ENCODE measurements at regions not wholly inside any gene's neighbourhood (a gene's known extent, or its start where the extent isn't known, plus 50 kb on each side); places are given as distances from the start of the nearest gene placed in this dataset.

- TF ChIP-seq CTCF (IDR thresholded peaks at IDR 0.05), result no peak
- H3K27me3 Mint-ChIP-seq, result no peaks in the 10 kb centered on the region
- H3K36me3 Mint-ChIP-seq (ENCODE audit: low read depth), result no peaks in the 10 kb centered on the region
- ChIA-PET POLR2A (no interaction called here), CTCF (no interaction called here)
- H3K4me3 Mint-ChIP-seq, result no peak overlapping the region
- ATAC-seq, result no peak
- no peaks in the 10 kb centered on the region for H3K9me3 Mint-ChIP-seq
- no peak for DNase-seq
- H3K4me1 Mint-ChIP-seq (ENCODE audit: low read depth), result no peaks in the 10 kb centered on the region
- intact Hi-C loops (cut with micrococcal nuclease), result no loop called here
- no peak overlapping the region for H3K27ac Mint-ChIP-seq
These were observed 652.6 kb downstream of the METTL15 start for GRCh38 chr11:28760676-28761390.

GRCh38 chr11:28759311-28759710 is 651.1 kb downstream of the METTL15 start:
- TF ChIP-seq CTCF (IDR thresholded peaks at IDR 0.05), result no peak
- H3K27ac Mint-ChIP-seq, result no peak overlapping the region
- no peaks in the 10 kb centered on the region for H3K36me3 Mint-ChIP-seq (ENCODE audit: low read depth)
- H3K4me3 Mint-ChIP-seq, result no peak overlapping the region
- peaks cover 3% of the 10 kb centered on the region for H3K9me3 Mint-ChIP-seq
- no peaks in the 10 kb centered on the region for H3K4me1 Mint-ChIP-seq (ENCODE audit: low read depth)
- no peak for ATAC-seq
- intact Hi-C loops (cut with micrococcal nuclease), result no loop called here
- DNase-seq, result no peak
- H3K27me3 Mint-ChIP-seq, result no peaks in the 10 kb centered on the region
- CTCF ChIA-PET, result no interaction called here
- POLR2A ChIA-PET, result no interaction called here

GRCh38 chr11:28757725-28758515 is 649.7 kb downstream of the METTL15 start:
- ChIA-PET POLR2A (no interaction called here), CTCF (no interaction called here)
- no peak for ATAC-seq
- Mint-ChIP-seq H3K27me3 (no peaks in the 10 kb centered on the region), H3K9me3 (peaks cover 6% of the 10 kb centered on the region), H3K27ac (no peak overlapping the region), H3K36me3 (ENCODE audit: low read depth) (no peaks in the 10 kb centered on the region), H3K4me3 (no peak overlapping the region), H3K4me1 (ENCODE audit: low read depth) (no peaks in the 10 kb centered on the region)
- DNase-seq, result no peak
- intact Hi-C loops (cut with micrococcal nuclease), result no loop called here
- TF ChIP-seq CTCF (IDR thresholded peaks at IDR 0.05), result no peak

GRCh38 chr11:28756977-28757376 is 648.8 kb downstream of the METTL15 start:
- no peak overlapping the region for H3K27ac Mint-ChIP-seq
- ChIA-PET POLR2A (no interaction called here), CTCF (no interaction called here)
- no peaks in the 10 kb centered on the region for H3K36me3 Mint-ChIP-seq (ENCODE audit: low read depth)
- H3K4me1 Mint-ChIP-seq (ENCODE audit: low read depth), result no peaks in the 10 kb centered on the region
- TF ChIP-seq CTCF (IDR thresholded peaks at IDR 0.05), result no peak
- DNase-seq (no peak), ATAC-seq (no peak)
- intact Hi-C loops (cut with micrococcal nuclease), result no loop called here
- no peak overlapping the region for H3K4me3 Mint-ChIP-seq
- H3K27me3 Mint-ChIP-seq, result no peaks in the 10 kb centered on the region
- peaks cover 6% of the 10 kb centered on the region for H3K9me3 Mint-ChIP-seq

GRCh38 chr11:28743061-28743550 is 634.9 kb downstream of the METTL15 start:
- TF ChIP-seq CTCF (IDR thresholded peaks at IDR 0.05), result no peak
- Mint-ChIP-seq H3K27ac (no peak overlapping the region), H3K4me3 (no peak overlapping the region), H3K36me3 (ENCODE audit: low read depth) (no peaks in the 10 kb centered on the region), H3K27me3 (no peaks in the 10 kb centered on the region), H3K9me3 (peaks cover 10% of the 10 kb centered on the region), H3K4me1 (ENCODE audit: low read depth) (no peaks in the 10 kb centered on the region)
- DNase-seq, result no peak
- POLR2A ChIA-PET, result no interaction called here
- intact Hi-C loops (cut with micrococcal nuclease), result no loop called here
- ATAC-seq, result no peak
- CTCF ChIA-PET, result no interaction called here

Data from activated CD8-positive, alpha-beta T cell treated with anti-CD3 and anti-CD28 coated beads for 36 hours (primary cell).